Transverse colon (tissue), 3 donors: ENCODE measurements at regions not wholly inside any gene's neighbourhood (a gene's known extent, or its start where the extent isn't known, plus 50 kb on each side); places are given as distances from the start of the nearest gene placed in this dataset.

Experiments
- CTCF ChIP-seq, 5 experiments: fragments of 200-600 bp in 3 of 5; fragments of 450-650 bp in 2 of 5; sonication (generic) in 3 of 5; IDR thresholded peaks; 1 replicate in 2 of 5; 2 replicates in 3 of 5; pipeline ENCODE4 v1.5.1; 2016 to 2017; ENCODE audit warnings: antibody characterized with exemption in 5 of 5, inconsistent platforms in 3 of 5, mild to moderate bottlenecking in 2 of 5, moderate library complexity in 1 of 5
- EP300 ChIP-seq: sonication (generic); formaldehyde crosslinking; IDR thresholded peaks from one replicate; pipeline ENCODE4 v1.6.1; 2017; ENCODE audit warnings: antibody characterized with exemption, low read depth

- TF ChIP-seq CTCF (IDR thresholded peaks at IDR 0.05) (no peak), EP300 (no peak)
Measured at GRCh38 chr7:22939842-22940241, 74.1 kb downstream of the HYCC1 start.
